GDM1 (cell line): ENCODE measurements at regions not wholly inside any gene's neighbourhood (a gene's known extent, or its start where the extent isn't known, plus 50 kb on each side); places are given as distances from the start of the nearest gene placed in this dataset.
"Not testable (repeated sequence)": the region's sequence is repeated elsewhere in the genome, so short reads cannot be mapped to it uniquely, and the experiment has no call there.

Source experiments
- DNase-seq: peaks from one replicate; lab custom pipeline; 2025; lab: John Stamatoyannopoulos, UW

GRCh38 chr17:64724246-64724645 is 62.1 kb upstream of the SMURF2 start:
- not testable (repeated sequence) for DNase-seq

GRCh38 chr17:64723781-64724180 is 61.7 kb upstream of the SMURF2 start:
- DNase-seq: no peak

- not testable (repeated sequence) for DNase-seq
Observed at GRCh38 chr17:64721556-64721955, 59.4 kb upstream of the SMURF2 start.

- DNase-seq: not testable (repeated sequence)
Observed at GRCh38 chr17:64720253-64720652, 58.1 kb upstream of the SMURF2 start.

GRCh38 chr17:64719517-64719916 is 57.4 kb upstream of the SMURF2 start:
- DNase-seq: not testable (repeated sequence)

- not testable (repeated sequence) for DNase-seq
Observed at GRCh38 chr17:64718816-64719215, 56.7 kb upstream of the SMURF2 start.

GRCh38 chr17:64718058-64718457 is 56.0 kb upstream of the SMURF2 start:
- DNase-seq: no peak

- not testable (repeated sequence) for DNase-seq
Observed at GRCh38 chr17:64716496-64716895, 54.4 kb upstream of the SMURF2 start.

- not testable (repeated sequence) for DNase-seq
Observed at GRCh38 chr17:64713786-64714185, 51.7 kb upstream of the SMURF2 start.

- DNase-seq: peak; percentile 89
Observed at GRCh38 chr17:64712557-64713351, 50.6 kb upstream of the SMURF2 start.
